BE2C (cell line): ENCODE measurements at regions not wholly inside any gene's neighbourhood (a gene's known extent, or its start where the extent isn't known, plus 50 kb on each side); places are given as distances from the start of the nearest gene placed in this dataset.

Experiments
- DNase-seq: peaks from one replicate; pipeline ENCODE4 v3.0.0-alpha.2; 2020
- H3K27me3 ChIP-seq: fragments of 250-450 bp; sonication (Bioruptor Pico); 2 replicates; pipeline ENCODE4 v1.5.1; 2020; ENCODE audit warnings: mild to moderate bottlenecking
- H3K36me3 ChIP-seq: fragments of 250-450 bp; sonication (Bioruptor Pico); 2 replicates; pipeline ENCODE4 v1.5.1; 2020; ENCODE audit warnings: mild to moderate bottlenecking
- H3K4me1 ChIP-seq: fragments of 250-450 bp; sonication (Bioruptor Pico); 2 replicates; pipeline ENCODE4 v1.5.1; 2020
- H3K4me3 ChIP-seq: 2 replicates; pipeline ENCODE4 v1.5.1; 2011; ENCODE audit warnings: low read depth, low read length
- H3K9me3 ChIP-seq: fragments of 250-450 bp; sonication (Bioruptor Pico); 2 replicates; pipeline ENCODE4 v1.5.1; 2020
- TF ChIP-seq, protein P1 (sequence below): IDR thresholded peaks from 2 replicates; pipeline ENCODE4 v1.5.1; 2012; ENCODE audit warnings: mild to moderate bottlenecking, low read depth, low read length

DNA sequence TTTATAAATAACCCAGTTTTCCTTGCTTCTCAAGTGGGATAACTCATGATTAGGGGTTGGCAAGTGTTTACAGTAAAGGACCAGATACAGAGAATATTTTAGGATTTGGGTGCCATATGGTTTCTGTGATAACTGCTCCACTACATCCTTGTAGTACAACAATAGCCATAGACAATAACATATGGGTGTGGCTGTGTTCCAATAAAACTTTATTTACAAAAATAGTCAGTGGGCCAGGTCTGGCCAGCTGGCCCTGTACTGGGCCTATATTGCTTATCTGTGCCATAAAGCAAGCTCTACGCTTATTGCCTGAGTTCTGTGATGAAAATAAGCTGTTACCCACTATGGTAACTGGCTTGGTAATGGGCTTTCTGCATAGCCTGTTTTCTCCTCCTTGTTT lies 386.5 kb upstream of the RBFOX1 start:
- H3K9me3 ChIP-seq, result no peaks in the 10 kb centered on the region; the same call in 1 of the 2 replicates
- H3K27me3 ChIP-seq, result no peaks in the 10 kb centered on the region
- no peaks in the 10 kb centered on the region for H3K4me1 ChIP-seq
- H3K36me3 ChIP-seq, result no peaks in the 10 kb centered on the region
- TF ChIP-seq, protein P1, sequence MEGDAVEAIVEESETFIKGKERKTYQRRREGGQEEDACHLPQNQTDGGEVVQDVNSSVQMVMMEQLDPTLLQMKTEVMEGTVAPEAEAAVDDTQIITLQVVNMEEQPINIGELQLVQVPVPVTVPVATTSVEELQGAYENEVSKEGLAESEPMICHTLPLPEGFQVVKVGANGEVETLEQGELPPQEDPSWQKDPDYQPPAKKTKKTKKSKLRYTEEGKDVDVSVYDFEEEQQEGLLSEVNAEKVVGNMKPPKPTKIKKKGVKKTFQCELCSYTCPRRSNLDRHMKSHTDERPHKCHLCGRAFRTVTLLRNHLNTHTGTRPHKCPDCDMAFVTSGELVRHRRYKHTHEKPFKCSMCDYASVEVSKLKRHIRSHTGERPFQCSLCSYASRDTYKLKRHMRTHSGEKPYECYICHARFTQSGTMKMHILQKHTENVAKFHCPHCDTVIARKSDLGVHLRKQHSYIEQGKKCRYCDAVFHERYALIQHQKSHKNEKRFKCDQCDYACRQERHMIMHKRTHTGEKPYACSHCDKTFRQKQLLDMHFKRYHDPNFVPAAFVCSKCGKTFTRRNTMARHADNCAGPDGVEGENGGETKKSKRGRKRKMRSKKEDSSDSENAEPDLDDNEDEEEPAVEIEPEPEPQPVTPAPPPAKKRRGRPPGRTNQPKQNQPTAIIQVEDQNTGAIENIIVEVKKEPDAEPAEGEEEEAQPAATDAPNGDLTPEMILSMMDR, result no peak
- no peak for DNase-seq
- no peak overlapping the region for H3K4me3 ChIP-seq

DNA sequence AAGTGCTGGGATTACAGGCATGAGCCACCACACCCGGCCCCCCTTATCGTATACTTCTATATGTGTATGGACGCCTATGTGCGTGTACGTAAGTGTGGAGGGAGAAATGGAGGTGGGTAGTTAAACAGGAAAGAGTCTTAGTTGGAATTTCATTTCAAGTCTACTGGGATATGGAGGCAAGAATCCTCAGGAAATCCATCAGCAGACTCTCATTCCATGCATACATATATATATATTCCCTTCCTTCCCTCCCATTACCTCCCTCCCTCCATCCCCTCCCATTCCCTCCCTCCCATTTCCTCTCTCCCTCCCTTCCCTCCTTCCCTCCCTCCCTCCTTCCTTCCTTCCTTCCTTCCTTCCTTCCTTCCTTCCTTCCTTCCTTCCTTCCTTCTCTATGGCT lies 391.7 kb upstream of the RBFOX1 start:
- H3K36me3 ChIP-seq, result no peaks in the 10 kb centered on the region
- H3K4me1 ChIP-seq, result no peaks in the 10 kb centered on the region
- H3K9me3 ChIP-seq, result no peaks in the 10 kb centered on the region; the same call in 1 of the 2 replicates
- no peaks in the 10 kb centered on the region for H3K27me3 ChIP-seq
- no peak overlapping the region for H3K4me3 ChIP-seq
- DNase-seq, result no peak
- TF ChIP-seq, protein P1, result no peak

DNA sequence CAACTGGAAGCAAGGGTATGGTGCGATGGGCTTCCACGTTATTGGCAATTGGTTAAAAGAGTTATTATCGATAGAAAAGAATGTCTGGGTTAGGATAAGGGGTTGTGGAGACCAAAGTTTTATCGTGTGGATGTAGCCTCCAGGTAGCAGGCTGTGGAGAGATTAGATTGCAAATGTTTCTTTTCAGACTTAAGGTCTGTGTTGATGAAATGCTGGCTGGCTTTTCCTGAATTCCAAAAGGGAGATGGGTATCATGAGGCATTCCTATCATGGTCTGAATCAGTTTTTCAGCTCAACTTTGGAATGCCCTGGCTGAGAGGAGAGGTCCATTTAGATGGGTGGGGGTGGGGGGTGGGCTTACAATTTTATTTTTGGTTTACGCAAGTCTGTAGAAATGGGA lies 395.0 kb upstream of the RBFOX1 start:
- Histone ChIP-seq H3K4me3 (no peak overlapping the region), H3K4me1 (no peaks in the 10 kb centered on the region), H3K27me3 (no peaks in the 10 kb centered on the region), H3K9me3 (no peaks in the 10 kb centered on the region; the same call in 1 of the 2 replicates), H3K36me3 (no peaks in the 10 kb centered on the region)
- TF ChIP-seq, protein P1, result no peak
- DNase-seq, result no peak

DNA sequence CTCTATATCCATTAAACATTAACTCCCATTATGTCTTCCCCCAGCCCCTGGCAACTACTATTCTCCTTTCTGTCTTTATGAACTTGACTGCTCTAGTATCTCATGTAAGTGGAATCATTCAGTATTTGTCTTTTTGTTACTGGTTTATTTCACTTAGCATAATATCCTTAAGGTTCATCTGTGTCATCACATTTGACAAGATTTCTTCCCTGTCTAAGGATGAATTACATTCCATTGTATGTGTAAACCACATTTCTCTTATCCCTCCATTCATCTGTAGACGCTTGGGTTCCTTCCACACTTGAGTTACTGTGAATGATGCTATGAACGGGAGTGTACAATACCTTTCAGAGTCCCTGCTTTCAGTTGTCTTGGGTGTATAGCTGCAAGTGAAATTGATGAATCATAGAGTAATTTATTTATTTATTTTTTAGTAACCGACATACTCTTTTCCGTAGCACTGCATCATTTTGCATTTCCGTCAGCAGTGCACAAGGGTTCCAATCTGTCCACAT lies 399.7 kb upstream of the RBFOX1 start:
- Histone ChIP-seq H3K36me3 (no peaks in the 10 kb centered on the region), H3K9me3 (no peaks in the 10 kb centered on the region), H3K27me3 (no peaks in the 10 kb centered on the region), H3K4me1 (no peaks in the 10 kb centered on the region), H3K4me3 (no peak overlapping the region)
- no peak for DNase-seq
- TF ChIP-seq, protein P1, result no peak

DNA sequence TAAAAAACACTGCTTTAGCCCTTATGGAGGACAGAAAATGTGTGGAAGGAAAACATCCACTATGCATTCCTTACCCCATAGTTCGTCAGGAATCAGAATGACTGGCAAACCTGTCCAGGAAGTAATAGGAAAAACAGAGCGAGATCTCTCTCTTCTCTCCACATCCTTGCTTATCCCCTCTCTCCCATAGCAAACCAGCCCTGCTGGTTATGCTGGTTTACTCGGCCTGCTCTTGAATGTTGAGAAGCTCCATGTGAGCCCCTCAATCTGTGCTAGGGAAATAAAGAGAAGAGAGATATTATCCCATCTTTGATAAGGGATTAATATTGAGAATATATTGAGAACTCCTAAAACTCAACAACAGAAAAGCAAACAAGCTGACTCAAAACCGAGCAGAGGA lies 402.8 kb upstream of the RBFOX1 start:
- H3K9me3 ChIP-seq, result no peaks in the 10 kb centered on the region
- DNase-seq, result no peak
- H3K27me3 ChIP-seq, result no peaks in the 10 kb centered on the region
- TF ChIP-seq, protein P1, result no peak
- H3K4me1 ChIP-seq, result no peaks in the 10 kb centered on the region
- H3K4me3 ChIP-seq, result no peak overlapping the region
- H3K36me3 ChIP-seq, result no peaks in the 10 kb centered on the region

DNA sequence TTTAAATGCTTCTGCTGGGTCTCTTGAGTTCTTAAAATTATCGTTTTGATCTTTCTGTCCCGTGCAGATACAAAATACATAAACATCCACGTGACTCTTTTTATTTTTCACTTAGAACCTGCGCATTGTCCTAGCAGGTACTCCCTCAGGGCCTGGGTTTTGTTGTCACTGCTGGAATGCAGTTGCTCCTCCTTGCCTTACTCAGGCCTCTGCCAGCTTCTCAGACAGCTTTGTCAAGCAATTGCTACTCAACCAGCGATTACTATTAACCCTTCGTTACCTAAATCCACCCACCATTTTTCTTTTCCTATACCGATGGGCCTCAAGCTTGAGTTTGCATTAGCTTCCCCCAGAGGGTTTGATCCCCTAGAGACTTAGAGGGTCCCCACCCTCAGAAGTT lies 405.9 kb upstream of the RBFOX1 start:
- TF ChIP-seq, protein P1, result no peak
- H3K36me3 ChIP-seq, result no peaks in the 10 kb centered on the region
- no peaks in the 10 kb centered on the region for H3K27me3 ChIP-seq
- DNase-seq, result no peak
- H3K9me3 ChIP-seq, result no peaks in the 10 kb centered on the region
- H3K4me3 ChIP-seq, result no peak overlapping the region
- no peaks in the 10 kb centered on the region for H3K4me1 ChIP-seq
